H1 (cell line): ENCODE measurements at regions not wholly inside any gene's neighbourhood (a gene's known extent, or its start where the extent isn't known, plus 50 kb on each side); places are given as distances from the start of the nearest gene placed in this dataset.

Experiments
- CTCF ChIA-PET: fragments of 300-600 bp; sonication (Branson Sonifier 250); formaldehyde crosslinking; loops from one replicate; lab custom pipeline; 2021; ENCODE audit not compliant: partially characterized antibody; lab: Charles Lee
- POLR2A ChIA-PET: fragments of 300-600 bp; sonication (Branson Sonifier 250); formaldehyde crosslinking; loops from one replicate; lab custom pipeline; 2021; ENCODE audit warnings: inconsistent platforms; ENCODE audit not compliant: partially characterized antibody; lab: Charles Lee
- DNase-seq, 2 experiments: peaks; one replicate each; pipeline versions ENCODE4 v3.0.0 to v3.0.0-alpha.2; 2010 to 2022; ENCODE audit warnings: low spot score in 2 of 2, low read depth in 1 of 2, mixed read lengths in 1 of 2
- FAIRE-seq: peaks from 2 replicates; lab custom pipeline; 2011; peaks lifted over from hg19 to GRCh38; lab: Jason Lieb, UNC
- H2AFZ ChIP-seq: 2 replicates; pipeline ENCODE4 v1.8.1; 2012; ENCODE audit warnings: low read length, inconsistent platforms
- H2AK5ac ChIP-seq: 2 replicates; pipeline ENCODE4 v1.6.1; 2013; ENCODE audit warnings: low read depth, low read length
- H2BK120ac ChIP-seq: replicated peaks from 2 replicates; pipeline ENCODE3; 2013; ENCODE audit warnings: low read depth, low read length, inconsistent platforms
- H2BK12ac ChIP-seq: 2 replicates; pipeline ENCODE4 v1.6.1; 2013; ENCODE audit warnings: low read depth, low read length
- H2BK15ac ChIP-seq: 2 replicates; pipeline ENCODE4 v1.6.1; 2013; ENCODE audit warnings: low read length
- H2BK20ac ChIP-seq: 2 replicates; pipeline ENCODE4 v1.6.1; 2013; ENCODE audit warnings: low read length
- H2BK5ac ChIP-seq: 2 replicates; pipeline ENCODE4 v1.6.1; 2013; ENCODE audit warnings: low read depth, low read length
- H3K14ac ChIP-seq: 2 replicates; pipeline ENCODE4 v1.6.1; 2013; ENCODE audit warnings: inconsistent platforms; ENCODE audit not compliant: insufficient read length
- H3K18ac ChIP-seq: 2 replicates; pipeline ENCODE4 v1.6.1; 2013; ENCODE audit warnings: low read length; ENCODE audit errors: extremely low read depth
- H3K23ac ChIP-seq: 2 replicates; pipeline ENCODE4 v1.6.1; 2013; ENCODE audit warnings: inconsistent platforms; ENCODE audit not compliant: insufficient read length
- H3K23me2 ChIP-seq: 2 replicates; pipeline ENCODE4 v1.6.1; 2013; ENCODE audit warnings: low read depth, low read length
- H3K27ac ChIP-seq: 2 replicates; pipeline ENCODE4 v1.6.1; 2011; ENCODE audit warnings: low read depth, low read length, inconsistent platforms
- H3K27me3 ChIP-seq, 4 experiments: replicated peaks in 1 of 4; 1 replicate in 1 of 4; 2 replicates in 3 of 4; pipeline versions ENCODE4 v1.6.1 to v1.8.1; 2011 to 2013; ENCODE audit warnings: low read length in 3 of 4, mild to moderate bottlenecking in 3 of 4, inconsistent platforms in 2 of 4, mixed read lengths in 2 of 4, moderate library complexity in 1 of 4; ENCODE audit not compliant: control insufficient read depth in 3 of 4, insufficient read depth in 3 of 4; ENCODE audit errors: extremely low read depth in 1 of 4
- H3K36me3 ChIP-seq, 4 experiments: 2 replicates each; pipeline versions ENCODE4 v1.6.1 to v1.8.1; 2011 to 2013; ENCODE audit warnings: mild to moderate bottlenecking in 4 of 4, low read length in 3 of 4, moderate library complexity in 2 of 4, control low read depth in 1 of 4, inconsistent platforms in 1 of 4; ENCODE audit not compliant: insufficient read depth in 4 of 4, control insufficient read depth in 2 of 4
- H3K4ac ChIP-seq: replicated peaks from 2 replicates; pipeline ENCODE3; 2013; ENCODE audit warnings: low read length, low read depth, mixed read lengths, inconsistent platforms; ENCODE audit not compliant: insufficient read length
- H3K4me1 ChIP-seq, 4 experiments: replicated peaks in 1 of 4; 1 replicate in 1 of 4; 2 replicates in 3 of 4; pipeline versions ENCODE4 v1.6.1 to v1.8.1; 2011 to 2013; ENCODE audit warnings: low read length in 3 of 4, inconsistent platforms in 2 of 4, mixed read lengths in 1 of 4; ENCODE audit not compliant: insufficient read depth in 4 of 4, control insufficient read depth in 3 of 4
- H3K4me2 ChIP-seq, 2 experiments: 2 replicates each; pipeline versions ENCODE4 v1.6.1 to v1.8.1; 2011 to 2013; ENCODE audit warnings: low read depth in 2 of 2, low read length in 2 of 2, control low read depth in 1 of 2, inconsistent platforms in 1 of 2, mild to moderate bottlenecking in 1 of 2; ENCODE audit not compliant: insufficient read depth in 1 of 2
- H3K4me3 ChIP-seq, 4 experiments: fragments of 200-600, 300-600 bp in 1 of 4; sonication (generic), shearing (Covaris generic), sonication (Bioruptor Twin) in 1 of 4; 2 replicates each; pipeline versions ENCODE4 v1.5.1 to v1.8.1; 2011 to 2016; ENCODE audit warnings: low read length in 4 of 4, low read depth in 3 of 4, control low read depth in 2 of 4, inconsistent platforms in 2 of 4, mild to moderate bottlenecking in 2 of 4, mixed read lengths in 1 of 4, moderate library complexity in 1 of 4; ENCODE audit not compliant: insufficient read depth in 2 of 4; ENCODE audit errors: extremely low read depth in 1 of 4
- H3K56ac ChIP-seq: replicated peaks from 2 replicates; pipeline ENCODE3; 2013; ENCODE audit warnings: low read depth, mild to moderate bottlenecking, mixed read lengths, low read length, inconsistent platforms; ENCODE audit not compliant: insufficient read length
- H3K79me1 ChIP-seq: 2 replicates; pipeline ENCODE4 v1.6.1; 2013; ENCODE audit warnings: low read depth, low read length, control low read depth
- H3K79me2 ChIP-seq, 2 experiments: 2 replicates each; pipeline versions ENCODE4 v1.6.1 to v1.8.1; 2012 to 2013; ENCODE audit warnings: low read length in 2 of 2, mild to moderate bottlenecking in 2 of 2, inconsistent platforms in 1 of 2; ENCODE audit not compliant: insufficient read depth in 2 of 2, control insufficient read depth in 1 of 2
- H3K9ac ChIP-seq, 4 experiments: replicated peaks in 1 of 4; 1 replicate in 1 of 4; 2 replicates in 3 of 4; pipeline versions ENCODE4 v1.6.1 to v1.8.1; 2011 to 2013; ENCODE audit warnings: low read depth in 3 of 4, low read length in 3 of 4, control low read depth in 2 of 4, mild to moderate bottlenecking in 2 of 4, moderate library complexity in 2 of 4, inconsistent platforms in 1 of 4; ENCODE audit errors: extremely low read depth in 1 of 4
- H3K9me3 ChIP-seq, 2 experiments: 2 replicates each; pipeline versions ENCODE4 v1.6.1 to v1.8.1; 2012 to 2013; ENCODE audit warnings: mild to moderate bottlenecking in 2 of 2, moderate library complexity in 2 of 2, control low read depth in 1 of 2, inconsistent platforms in 1 of 2, low read depth in 1 of 2, low read length in 1 of 2, mixed read lengths in 1 of 2; ENCODE audit not compliant: insufficient read depth in 2 of 2
- H4K20me1 ChIP-seq, 2 experiments: replicated peaks in 1 of 2; 2 replicates each; pipeline versions ENCODE3 to v1.8.1; 2011 to 2013; ENCODE audit warnings: inconsistent platforms in 2 of 2, low read length in 2 of 2, mild to moderate bottlenecking in 1 of 2; ENCODE audit not compliant: insufficient read depth in 2 of 2, control insufficient read depth in 1 of 2
- H4K5ac ChIP-seq: 2 replicates; pipeline ENCODE4 v1.6.1; 2013; ENCODE audit warnings: low read length, low read depth, mixed read lengths, inconsistent platforms; ENCODE audit not compliant: insufficient read length
- H4K8ac ChIP-seq: 2 replicates; pipeline ENCODE4 v1.8.0; 2013; ENCODE audit warnings: mild to moderate bottlenecking, moderate library complexity, low read length, inconsistent platforms; ENCODE audit not compliant: insufficient read depth; ENCODE audit errors: extremely low read depth
- H4K91ac ChIP-seq: replicated peaks from 2 replicates; pipeline ENCODE3; 2013; ENCODE audit warnings: low read length, mixed read lengths, inconsistent platforms; ENCODE audit not compliant: insufficient read length
- WGBS, 2 experiments: shearing (Covaris generic) in 1 of 2; methylation state at CpG; one replicate each; pipeline versions ENCODE4 v1.1.6 to v1.1.7; 2013 to 2015; ENCODE audit warnings: low lambda C conversion rate in 2 of 2, mixed read lengths in 2 of 2, inconsistent platforms in 1 of 2, low coverage in 1 of 2, missing lambda C conversion rate in 1 of 2; ENCODE audit not compliant: insufficient replicate concordance in 2 of 2, insufficient coverage in 1 of 2, insufficient read length in 1 of 2; ENCODE audit errors: extremely low coverage in 1 of 2, missing lambda C conversion rate in 1 of 2; 5-methylcytosine and 5-hydroxymethylcytosine counted together

GRCh38 chr10:29039091-29039490 is 249.8 kb upstream of the LYZL1 start:
- no peak overlapping the region for H4K91ac ChIP-seq
- H2BK12ac ChIP-seq = no peak overlapping the region
- 94% methylated on average over 5 of the region's 5 CpGs; no CpG with 5 or more reads in 1 of the 2 experiments for WGBS, 2 experiments
- H3K4me2 ChIP-seq = no peak overlapping the region
- H3K23me2 ChIP-seq = peaks cover 5% of the 10 kb centered on the region; the same call in 1 of the 2 replicates
- no peaks in the 10 kb centered on the region for H3K79me2 ChIP-seq
- H3K4ac ChIP-seq = no peak overlapping the region
- H2AK5ac ChIP-seq = no peak overlapping the region
- no peaks in the 10 kb centered on the region for H4K20me1 ChIP-seq
- H4K5ac ChIP-seq = no peak overlapping the region
- no peak overlapping the region for H2BK5ac ChIP-seq
- H2BK15ac ChIP-seq = no peak overlapping the region
- no peak overlapping the region; the same call in 1 of the 2 replicates for H2AFZ ChIP-seq
- no peak overlapping the region for H2BK20ac ChIP-seq
- H3K79me1 ChIP-seq = no peaks in the 10 kb centered on the region
- no peak overlapping the region for H2BK120ac ChIP-seq
- H3K9ac ChIP-seq = no peak overlapping the region
- no peak overlapping the region for H3K14ac ChIP-seq
- FAIRE-seq (no peak), DNase-seq (no peak)
- POLR2A ChIA-PET = no interaction called here
- CTCF ChIA-PET = interaction anchor here (0.9 to 1.6 kb wide), 2 partner anchors 80 to 410 kb away, joined by 3 to 4 read pairs; no protein-coding TSS in a partner anchor
- no peak overlapping the region for H3K27ac ChIP-seq
- no peak overlapping the region for H3K4me3 ChIP-seq
- no peaks in the 10 kb centered on the region for H3K4me1 ChIP-seq
- no peak overlapping the region for H3K18ac ChIP-seq
- H3K36me3 ChIP-seq = no peaks in the 10 kb centered on the region
- no peaks in the 10 kb centered on the region; a peak in 1 of 4 replicates for H3K9me3 ChIP-seq
- no peak overlapping the region for H4K8ac ChIP-seq
- no peaks in the 10 kb centered on the region for H3K27me3 ChIP-seq
- no peak overlapping the region for H3K56ac ChIP-seq
- no peak overlapping the region for H3K23ac ChIP-seq
